ENCODE measurements at regions not wholly inside any gene's neighbourhood (a gene's known extent, or its start where the extent isn't known, plus 50 kb on each side); places are given as distances from the start of the nearest gene placed in this dataset.
"Not testable (repeated sequence)": the region's sequence is repeated elsewhere in the genome, so short reads cannot be mapped to it uniquely, and the experiment has no call there.

GRCh38 chr2:150120326-150120955, 367.0 kb downstream of the RND3 start:
- TF ChIP-seq CTCF (IDR thresholded peaks at IDR 0.05) (no peak), EP300 (IDR thresholded peaks at IDR 0.05) (no peak), POLR2A (IDR thresholded peaks at IDR 0.05) (no peak)
- H3K9me3 ChIP-seq = no peaks in the 10 kb centered on the region
- H3K4me3 ChIP-seq = no peak overlapping the region
- intact Hi-C loops (cut with DNase I) = no loop called here
- 21 to 44% (median 22%) methylated on average over 11 of the region's 11 CpGs for WGBS, 3 donors
- no peaks in the 10 kb centered on the region for H3K4me1 ChIP-seq (ENCODE audit: insufficient read depth)
- no peak for DNase-seq
- H3K27me3 ChIP-seq = no peaks in the 10 kb centered on the region
- H3K36me3 ChIP-seq = no peaks in the 10 kb centered on the region
- H3K27ac ChIP-seq = no peak overlapping the region

- TF ChIP-seq POLR2A (IDR thresholded peaks at IDR 0.05) = no peak
- TF ChIP-seq EP300 (IDR thresholded peaks at IDR 0.05) = no peak
- no peak for TF ChIP-seq CTCF (IDR thresholded peaks at IDR 0.05)
- Histone ChIP-seq H3K27me3 (no peaks in the 10 kb centered on the region), H3K27ac (no peak overlapping the region), H3K36me3 (no peaks in the 10 kb centered on the region), H3K4me1 (ENCODE audit: insufficient read depth) (no peaks in the 10 kb centered on the region), H3K9me3 (no peaks in the 10 kb centered on the region), H3K4me3 (no peak overlapping the region)
- WGBS, 3 donors = 35 to 53% (median 42%) methylated on average over 3 of the region's 3 CpGs
- DNase-seq = no peak
- intact Hi-C loops (cut with DNase I) = no loop called here
These were observed 367.6 kb downstream of the RND3 start for GRCh38 chr2:150119819-150120218.

GRCh38 chr2:150114089-150114488, 373.4 kb downstream of the RND3 start:
- H3K27me3 ChIP-seq; H3K4me1 ChIP-seq (ENCODE audit: insufficient read depth); H3K36me3 ChIP-seq; intact Hi-C loops (cut with DNase I); H3K9me3 ChIP-seq; H3K27ac ChIP-seq; DNase-seq; H3K4me3 ChIP-seq: not testable (repeated sequence)
- WGBS, 3 donors = 81 to 90% (median 82%) methylated on average over 8 of the region's 8 CpGs

- Histone ChIP-seq H3K27ac (no peak overlapping the region), H3K4me3 (no peak overlapping the region), H3K4me1 (ENCODE audit: insufficient read depth) (no peaks in the 10 kb centered on the region), H3K9me3 (no peaks in the 10 kb centered on the region), H3K36me3 (no peaks in the 10 kb centered on the region), H3K27me3 (no peaks in the 10 kb centered on the region)
- no peak for TF ChIP-seq EP300 (IDR thresholded peaks at IDR 0.05)
- no peak for DNase-seq
- WGBS, 3 donors = 90 to 92% (median 90%) methylated on average over 2 of the region's 2 CpGs
- intact Hi-C loops (cut with DNase I) = no loop called here
These were observed 376.9 kb downstream of the RND3 start for GRCh38 chr2:150110548-150110947.

GRCh38 chr2:150109912-150110311, 377.6 kb downstream of the RND3 start:
- Histone ChIP-seq H3K9me3 (no peaks in the 10 kb centered on the region), H3K4me1 (ENCODE audit: insufficient read depth) (no peaks in the 10 kb centered on the region), H3K4me3 (no peak overlapping the region), H3K27me3 (no peaks in the 10 kb centered on the region), H3K27ac (no peak overlapping the region), H3K36me3 (no peaks in the 10 kb centered on the region)
- 80 to 89% (median 82%) methylated on average over 4 of the region's 4 CpGs for WGBS, 3 donors
- intact Hi-C loops (cut with DNase I) = no loop called here
- no peak for DNase-seq
- TF ChIP-seq POLR2A (IDR thresholded peaks at IDR 0.05) (no peak), EP300 (IDR thresholded peaks at IDR 0.05) (no peak)

GRCh38 chr2:150109028-150109427, 378.4 kb downstream of the RND3 start:
- 77 to 81% (median 79%) methylated on average over 3 of the region's 3 CpGs for WGBS, 3 donors
- Histone ChIP-seq H3K27me3 (no peaks in the 10 kb centered on the region), H3K4me1 (ENCODE audit: insufficient read depth) (no peaks in the 10 kb centered on the region), H3K9me3 (no peaks in the 10 kb centered on the region), H3K36me3 (no peaks in the 10 kb centered on the region), H3K4me3 (no peak overlapping the region), H3K27ac (no peak overlapping the region)
- intact Hi-C loops (cut with DNase I) = no loop called here
- no peak for DNase-seq
- no peak for TF ChIP-seq CTCF (IDR thresholded peaks at IDR 0.05)
- TF ChIP-seq POLR2A (IDR thresholded peaks at IDR 0.05) = no peak
- TF ChIP-seq EP300 (IDR thresholded peaks at IDR 0.05) = no peak
